Spleen (tissue), 11 donors: ENCODE measurements at regions not wholly inside any gene's neighbourhood (a gene's known extent, or its start where the extent isn't known, plus 50 kb on each side); places are given as distances from the start of the nearest gene placed in this dataset.

Experiments used
- DNase-seq: peaks from one replicate; pipeline ENCODE4 v3.0.0-alpha.2; 2020
- H3K27ac ChIP-seq, 8 donors: fragments of 200-600 bp; sonication (generic) in 7 of 8; 1 replicate in 4 of 8; 2 replicates in 4 of 8; pipeline versions ENCODE4 v1.5.0 to v1.8.0; 2016 to 2021; ENCODE audit warnings: inconsistent platforms in 4 of 8, mild to moderate bottlenecking in 4 of 8, moderate library complexity in 1 of 8
- H3K27me3 ChIP-seq, 7 donors: fragments of 200-600 bp; sonication (generic) in 6 of 7; replicated peaks in 1 of 7; 1 replicate in 4 of 7; 2 replicates in 3 of 7; pipeline versions ENCODE4 v1.5.0 to v1.8.0; 2016 to 2021; ENCODE audit warnings: inconsistent platforms in 3 of 7, mild to moderate bottlenecking in 1 of 7
- H3K36me3 ChIP-seq, 6 donors: fragments of 200-600 bp; sonication (generic) in 5 of 6; 1 replicate in 4 of 6; 2 replicates in 2 of 6; pipeline versions ENCODE4 v1.5.0 to v1.8.0; 2016 to 2021; ENCODE audit warnings: inconsistent platforms in 2 of 6
- H3K4me1 ChIP-seq, 6 donors: fragments of 200-600 bp; sonication (generic) in 5 of 6; 1 replicate in 3 of 6; 2 replicates in 3 of 6; pipeline versions ENCODE4 v1.5.0 to v1.8.0; 2016 to 2021; ENCODE audit warnings: inconsistent platforms in 3 of 6
- H3K4me3 ChIP-seq, 8 donors: fragments of 200-600 bp; sonication (generic) in 7 of 8; 1 replicate in 4 of 8; 2 replicates in 4 of 8; pipeline versions ENCODE4 v1.5.0 to v1.8.0; 2016 to 2021; ENCODE audit warnings: inconsistent platforms in 4 of 8, mild to moderate bottlenecking in 4 of 8, moderate library complexity in 2 of 8
- H3K9me3 ChIP-seq, 8 donors: fragments of 200-600 bp; sonication (generic) in 7 of 8; 1 replicate in 4 of 8; 2 replicates in 4 of 8; pipeline versions ENCODE4 v1.5.0 to v1.8.0; 2016 to 2021; ENCODE audit warnings: inconsistent platforms in 4 of 8
- POLR2A ChIP-seq, 3 donors: fragments of 450-650 bp; IDR thresholded peaks; one replicate each; pipeline ENCODE4 v1.5.1; 2017; ENCODE audit warnings: antibody characterized with exemption in 3 of 3, mild to moderate bottlenecking in 1 of 3
- POLR2AphosphoS5 ChIP-seq, 3 donors: sonication (generic); formaldehyde crosslinking; IDR thresholded peaks; one replicate each; pipeline ENCODE4 v1.5.1; 2017; ENCODE audit warnings: antibody characterized with exemption in 3 of 3
- WGBS, 5 donors: extraction: QIAGEN DNeasy Blood & Tissue Kit in 3 of 5; methylation state at CpG; one replicate each; pipeline versions ENCODE4 v1.1.5 to v1.1.7; 2013 to 2018; 5-methylcytosine and 5-hydroxymethylcytosine counted together
- intact Hi-C: fragments of 100-400 bp; cut with DNase I; formaldehyde crosslinking; loops from one replicate; pipeline ENCODE4 v1.15.0; 2023; ENCODE audit warnings: low total_unique reads
- TF ChIP-seq, protein P1 (sequence below), 11 experiments: fragments of 200-600 bp in 7 of 11; fragments of 450-650 bp in 4 of 11; sonication (generic) in 4 of 11; IDR thresholded peaks in 8 of 11; conservative IDR thresholded peaks in 3 of 11; 1 replicate in 7 of 11; 2 replicates in 4 of 11; pipeline versions ENCODE4 v1.4.0 to v1.8.0; 2016 to 2021; ENCODE audit warnings: antibody characterized with exemption in 11 of 11, inconsistent platforms in 4 of 11, mild to moderate bottlenecking in 1 of 11
- donor health status: healthy with polysubstance abuse.
- donor health status: DM: no; HTN: no; CAD: no; lungs with moderate emphysema.
- donor health status: DM: no; HTN: no; CAD: no.
- donor health status: Bipolar disorder and iron deficiency.
- donor health status: healthy.
- donor health status: DM: no; HTN: no; CAD: no.
- donor health status: DM: yes; HTN: yes; CAD: no.

DNA sequence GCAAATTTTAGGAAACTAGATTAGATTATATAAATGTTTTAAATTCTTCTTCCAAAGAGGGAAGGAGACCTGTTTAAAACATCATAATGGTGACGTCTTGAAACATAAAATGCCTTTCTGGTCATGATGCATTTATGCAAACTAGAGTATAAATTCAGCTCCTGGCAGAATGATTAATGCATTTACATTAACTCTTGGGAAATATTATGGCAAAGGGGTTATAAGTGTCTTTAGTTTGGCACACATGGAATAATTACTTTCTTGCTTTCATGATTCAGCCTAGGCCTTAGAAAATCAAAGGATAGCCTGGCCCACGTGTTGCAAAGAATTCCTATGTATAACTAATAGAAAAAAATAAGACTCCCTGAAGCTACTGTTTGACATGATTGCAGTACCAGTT is 639.2 kb downstream of the RFPL4B start:
- Histone ChIP-seq H3K9me3 (peaks cover 0 to 11% (median 2%) of the 10 kb centered on the region in 8 donors), H3K4me1 (no peaks in the 10 kb centered on the region), H3K36me3 (no peaks in the 10 kb centered on the region), H3K4me3 (no peak overlapping the region), H3K27ac (no peak overlapping the region), H3K27me3 (no peaks in the 10 kb centered on the region)
- WGBS, 5 donors: 71 to 93% (median 81%) methylated on average over 2 of the region's 2 CpGs
- no peak for DNase-seq
- intact Hi-C loops: no loop called here
- TF ChIP-seq, protein P1, sequence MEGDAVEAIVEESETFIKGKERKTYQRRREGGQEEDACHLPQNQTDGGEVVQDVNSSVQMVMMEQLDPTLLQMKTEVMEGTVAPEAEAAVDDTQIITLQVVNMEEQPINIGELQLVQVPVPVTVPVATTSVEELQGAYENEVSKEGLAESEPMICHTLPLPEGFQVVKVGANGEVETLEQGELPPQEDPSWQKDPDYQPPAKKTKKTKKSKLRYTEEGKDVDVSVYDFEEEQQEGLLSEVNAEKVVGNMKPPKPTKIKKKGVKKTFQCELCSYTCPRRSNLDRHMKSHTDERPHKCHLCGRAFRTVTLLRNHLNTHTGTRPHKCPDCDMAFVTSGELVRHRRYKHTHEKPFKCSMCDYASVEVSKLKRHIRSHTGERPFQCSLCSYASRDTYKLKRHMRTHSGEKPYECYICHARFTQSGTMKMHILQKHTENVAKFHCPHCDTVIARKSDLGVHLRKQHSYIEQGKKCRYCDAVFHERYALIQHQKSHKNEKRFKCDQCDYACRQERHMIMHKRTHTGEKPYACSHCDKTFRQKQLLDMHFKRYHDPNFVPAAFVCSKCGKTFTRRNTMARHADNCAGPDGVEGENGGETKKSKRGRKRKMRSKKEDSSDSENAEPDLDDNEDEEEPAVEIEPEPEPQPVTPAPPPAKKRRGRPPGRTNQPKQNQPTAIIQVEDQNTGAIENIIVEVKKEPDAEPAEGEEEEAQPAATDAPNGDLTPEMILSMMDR (IDR thresholded peaks at IDR 0.05 in 8 of 11, conservative IDR thresholded peaks at IDR 0.05 in 3 of 11): no peak
- TF ChIP-seq POLR2AphosphoS5 (IDR thresholded peaks at IDR 0.05) (no peak), POLR2A (IDR thresholded peaks at IDR 0.05) (no peak)

DNA sequence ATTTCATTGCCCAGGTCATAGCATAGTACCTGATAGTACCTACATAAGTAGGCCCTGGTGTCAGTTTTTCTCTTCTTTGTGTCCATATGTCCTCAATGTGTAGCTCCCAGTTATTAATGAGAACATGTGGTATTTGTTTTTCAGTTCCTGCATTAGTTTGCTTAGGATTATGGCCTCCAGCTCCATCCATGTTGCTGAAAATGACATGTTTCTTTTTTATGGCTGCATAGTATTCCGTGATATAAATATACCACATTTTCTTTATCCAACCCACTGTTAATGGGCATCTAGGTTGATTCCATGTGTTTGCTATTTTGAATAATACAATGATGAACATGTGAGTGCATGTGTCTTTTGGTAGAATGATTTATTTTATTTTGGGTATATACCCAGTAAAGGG is 641.6 kb downstream of the RFPL4B start:
- intact Hi-C loops: no loop called here
- no peaks in the 10 kb centered on the region for H3K36me3 ChIP-seq

DNA sequence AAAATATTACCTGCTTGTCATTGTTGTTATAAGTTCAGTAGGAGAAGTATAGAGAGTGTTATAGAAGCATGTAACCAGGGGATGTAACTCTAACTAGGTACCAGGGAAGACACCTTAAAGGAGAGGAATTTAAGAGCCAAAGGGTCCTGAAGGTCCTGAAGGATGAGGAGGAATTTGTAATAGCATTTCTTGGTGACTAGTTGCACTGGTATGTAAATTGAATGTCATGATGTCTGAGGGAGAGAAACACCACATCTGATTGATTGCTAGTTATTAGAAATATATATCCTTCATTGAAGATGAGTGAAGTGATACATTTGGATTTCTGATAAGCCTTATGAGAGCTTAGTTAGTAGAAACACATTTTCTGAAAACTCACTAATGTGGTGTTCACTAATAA is 643.8 kb downstream of the RFPL4B start:
- intact Hi-C loops: no loop called here
- Histone ChIP-seq H3K4me3 (no peak overlapping the region), H3K36me3 (no peaks in the 10 kb centered on the region), H3K4me1 (no peaks in the 10 kb centered on the region), H3K27me3 (no peaks in the 10 kb centered on the region), H3K27ac (no peak overlapping the region), H3K9me3 (peaks cover 0 to 11% (median 2%) of the 10 kb centered on the region in 8 donors)
- no peak for DNase-seq
- TF ChIP-seq, protein P1 (IDR thresholded peaks at IDR 0.05 in 8 of 11, conservative IDR thresholded peaks at IDR 0.05 in 3 of 11): no peak
- no peak for TF ChIP-seq POLR2AphosphoS5 (IDR thresholded peaks at IDR 0.05)
- TF ChIP-seq POLR2A (IDR thresholded peaks at IDR 0.05): no peak

More for the DNA sequence above, 641.6 kb downstream of the RFPL4B start:
- no peak overlapping the region for H3K4me3 ChIP-seq
- peaks cover 0 to 11% (median 2%) of the 10 kb centered on the region in 8 donors for H3K9me3 ChIP-seq
- TF ChIP-seq, protein P1 (IDR thresholded peaks at IDR 0.05 in 8 of 11, conservative IDR thresholded peaks at IDR 0.05 in 3 of 11): no peak
- TF ChIP-seq POLR2AphosphoS5 (IDR thresholded peaks at IDR 0.05) (no peak), POLR2A (IDR thresholded peaks at IDR 0.05) (no peak)
- no peaks in the 10 kb centered on the region for H3K27me3 ChIP-seq
- no peak for DNase-seq
- H3K27ac ChIP-seq: no peak overlapping the region
- H3K4me1 ChIP-seq: no peaks in the 10 kb centered on the region
- WGBS, 5 donors: 88 to 95% (median 95%) methylated on average over 1 of the region's 1 CpG

DNA sequence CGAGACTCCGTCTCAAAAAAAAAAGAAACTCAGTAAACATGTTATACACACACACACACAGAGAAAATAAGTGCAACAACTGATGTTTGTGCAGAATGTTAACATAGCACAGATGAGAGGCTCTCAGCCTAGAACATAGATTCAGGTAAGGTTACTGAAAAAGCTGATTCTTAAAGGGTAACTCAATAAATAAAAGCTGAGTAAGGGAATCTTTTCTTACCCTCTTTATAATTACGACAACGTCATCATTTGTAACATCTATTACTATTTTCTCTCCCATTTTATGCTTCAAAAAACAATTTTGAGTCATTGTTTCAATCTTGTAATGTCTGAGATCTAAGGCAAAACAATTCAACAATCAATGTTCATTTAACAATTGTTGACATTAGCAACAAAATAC is 644.8 kb downstream of the RFPL4B start:
- Histone ChIP-seq H3K4me1 (no peaks in the 10 kb centered on the region), H3K36me3 (no peaks in the 10 kb centered on the region), H3K9me3 (peaks cover 0 to 11% (median 2%) of the 10 kb centered on the region in 8 donors), H3K27me3 (no peaks in the 10 kb centered on the region), H3K27ac (no peak overlapping the region), H3K4me3 (no peak overlapping the region)
- WGBS, 5 donors: 89 to 98% (median 95%) methylated on average over 4 of the region's 4 CpGs
- DNase-seq: no peak
- TF ChIP-seq POLR2AphosphoS5 (IDR thresholded peaks at IDR 0.05) (no peak), POLR2A (IDR thresholded peaks at IDR 0.05) (no peak)
- TF ChIP-seq, protein P1 (IDR thresholded peaks at IDR 0.05 in 8 of 11, conservative IDR thresholded peaks at IDR 0.05 in 3 of 11): no peak
- intact Hi-C loops: no loop called here
